IPS DF 6.9 (cell line): ENCODE measurements at regions not wholly inside any gene's neighbourhood (a gene's known extent, or its start where the extent isn't known, plus 50 kb on each side); places are given as distances from the start of the nearest gene placed in this dataset.
"Not testable (repeated sequence)": the region's sequence is repeated elsewhere in the genome, so short reads cannot be mapped to it uniquely, and the experiment has no call there.

Source experiments
- DNase-seq: peaks from one replicate; pipeline ENCODE4 v3.0.0-alpha.2; 2013; ENCODE audit warnings: low read depth, low spot score
- H3K27ac ChIP-seq: one replicate; pipeline ENCODE4 v1.5.1; 2013; ENCODE audit warnings: low read length, control low read depth
- H3K27me3 ChIP-seq: 2 replicates; pipeline ENCODE4 v1.6.1; 2013; ENCODE audit warnings: mild to moderate bottlenecking, low read length; ENCODE audit not compliant: control insufficient read depth, insufficient read depth
- H3K36me3 ChIP-seq: 2 replicates; pipeline ENCODE4 v1.6.1; 2013; ENCODE audit warnings: low read length; ENCODE audit not compliant: control insufficient read depth, insufficient read depth
- H3K4me1 ChIP-seq: 2 replicates; pipeline ENCODE4 v1.6.1; 2013; ENCODE audit warnings: low read length; ENCODE audit not compliant: control insufficient read depth, insufficient read depth
- H3K4me3 ChIP-seq: 2 replicates; pipeline ENCODE4 v1.5.1; 2013; ENCODE audit warnings: mild to moderate bottlenecking, low read length
- H3K9me3 ChIP-seq: 2 replicates; pipeline ENCODE4 v1.6.1; 2013; ENCODE audit warnings: low read length, inconsistent platforms; ENCODE audit not compliant: control insufficient read depth, insufficient read depth
- WGBS: extraction: QIAGEN DNeasy Blood & Tissue Kit; methylation state at CpG from one replicate; pipeline ENCODE4 v1.1.7; 2013; ENCODE audit warnings: mixed read lengths, missing lambda C conversion rate; ENCODE audit not compliant: insufficient read length, insufficient coverage; 5-methylcytosine and 5-hydroxymethylcytosine counted together

DNA sequence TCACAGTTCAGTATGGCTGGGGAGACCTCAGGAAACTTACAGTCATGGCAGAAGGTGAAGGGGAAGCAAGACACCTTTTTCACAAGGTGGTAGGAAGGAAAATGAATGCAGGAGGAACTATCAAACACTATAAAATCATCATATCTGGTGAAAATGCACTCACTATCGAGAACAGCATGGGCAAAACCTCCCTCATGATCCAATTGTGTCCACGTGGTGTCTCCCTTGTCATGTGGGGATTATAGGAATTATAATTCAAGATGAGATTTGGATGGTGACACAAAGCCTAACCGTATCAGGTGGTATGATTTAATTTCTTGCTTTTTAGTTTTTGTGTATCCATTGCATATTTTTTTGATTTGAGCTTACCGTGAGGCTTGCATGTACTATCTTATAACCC is 133.2 kb upstream of the SYNCRIP start:
- DNase-seq = no peak
- no CpG with 5 or more reads among the region's 4 CpGs for WGBS
- Histone ChIP-seq H3K9me3 (no peaks in the 10 kb centered on the region), H3K27ac (no peak overlapping the region), H3K4me3 (no peak overlapping the region), H3K4me1 (no peaks in the 10 kb centered on the region; the same call in 1 of the 2 replicates), H3K36me3 (no peaks in the 10 kb centered on the region), H3K27me3 (no peaks in the 10 kb centered on the region)

- Histone ChIP-seq H3K27me3 (no peaks in the 10 kb centered on the region), H3K9me3 (no peaks in the 10 kb centered on the region), H3K4me3 (no peak overlapping the region), H3K4me1 (no peaks in the 10 kb centered on the region; the same call in 1 of the 2 replicates), H3K36me3 (no peaks in the 10 kb centered on the region), H3K27ac (no peak overlapping the region)
- no CpG with 5 or more reads among the region's 2 CpGs for WGBS
- DNase-seq = no peak
Measured at GRCh38 chr6:85772641-85773040, 130.0 kb upstream of the SYNCRIP start.

- no peaks in the 10 kb centered on the region for H3K9me3 ChIP-seq
- no peak overlapping the region for H3K4me3 ChIP-seq
- H3K36me3 ChIP-seq = no peaks in the 10 kb centered on the region
- DNase-seq = no peak
- no CpG with 5 or more reads among the region's 3 CpGs for WGBS
- no peaks in the 10 kb centered on the region; the same call in 1 of the 2 replicates for H3K4me1 ChIP-seq
- no peaks in the 10 kb centered on the region for H3K27me3 ChIP-seq
- H3K27ac ChIP-seq = no peak overlapping the region
Measured at GRCh38 chr6:85771925-85772430, 129.3 kb upstream of the SYNCRIP start.

GRCh38 chr6:85771455-85771854 is 128.8 kb upstream of the SYNCRIP start:
- Histone ChIP-seq H3K4me1 (no peaks in the 10 kb centered on the region; the same call in 1 of the 2 replicates), H3K9me3 (no peaks in the 10 kb centered on the region), H3K27ac (no peak overlapping the region), H3K4me3 (no peak overlapping the region), H3K36me3 (no peaks in the 10 kb centered on the region), H3K27me3 (no peaks in the 10 kb centered on the region)
- WGBS = no CpG with 5 or more reads among the region's 2 CpGs
- DNase-seq = no peak

DNA sequence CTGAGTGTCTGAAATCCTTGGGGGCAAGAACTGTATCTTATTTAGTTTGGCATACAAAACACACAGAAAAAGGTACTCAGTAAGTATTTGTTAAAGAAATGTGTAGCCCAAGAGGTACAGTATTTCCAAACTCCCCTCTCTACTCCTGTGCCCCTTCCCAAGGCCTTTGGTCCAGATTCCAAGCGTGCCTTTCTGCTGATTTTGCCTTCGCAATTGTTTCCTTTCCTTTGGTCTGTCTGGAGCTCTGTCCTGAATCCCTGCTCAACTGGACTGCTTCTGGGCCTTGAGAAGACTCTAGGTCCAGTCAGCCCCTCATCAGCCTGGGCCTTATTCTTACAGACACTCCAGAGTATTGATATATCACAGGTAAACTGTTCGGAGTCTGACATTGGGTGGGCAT is 122.2 kb upstream of the SYNCRIP start:
- DNase-seq = no peak
- no peak overlapping the region for H3K4me3 ChIP-seq
- no CpG with 5 or more reads among the region's 3 CpGs for WGBS
- H3K4me1 ChIP-seq = no peaks in the 10 kb centered on the region
- no peaks in the 10 kb centered on the region for H3K27me3 ChIP-seq
- no peaks in the 10 kb centered on the region for H3K9me3 ChIP-seq
- H3K27ac ChIP-seq = no peak overlapping the region
- H3K36me3 ChIP-seq = no peaks in the 10 kb centered on the region

- no peaks in the 10 kb centered on the region for H3K4me1 ChIP-seq
- H3K36me3 ChIP-seq = no peaks in the 10 kb centered on the region
- DNase-seq = no peak
- H3K9me3 ChIP-seq = no peaks in the 10 kb centered on the region
- no peak overlapping the region for H3K4me3 ChIP-seq
- H3K27me3 ChIP-seq = no peaks in the 10 kb centered on the region
- H3K27ac ChIP-seq = no peak overlapping the region
Measured at GRCh38 chr6:85756982-85757381, 114.3 kb upstream of the SYNCRIP start.

GRCh38 chr6:85754894-85755293 is 112.2 kb upstream of the SYNCRIP start:
- DNase-seq = no peak
- H3K36me3 ChIP-seq = 0 out of 2 replicates have a peak, but pooled peaks cover 2% of the 10 kb centered on the region
- no peaks in the 10 kb centered on the region for H3K9me3 ChIP-seq
- no peaks in the 10 kb centered on the region for H3K4me1 ChIP-seq
- WGBS = no CpG with 5 or more reads among the region's 2 CpGs
- no peak overlapping the region for H3K27ac ChIP-seq
- H3K27me3 ChIP-seq = no peaks in the 10 kb centered on the region
- no peak overlapping the region for H3K4me3 ChIP-seq

DNA sequence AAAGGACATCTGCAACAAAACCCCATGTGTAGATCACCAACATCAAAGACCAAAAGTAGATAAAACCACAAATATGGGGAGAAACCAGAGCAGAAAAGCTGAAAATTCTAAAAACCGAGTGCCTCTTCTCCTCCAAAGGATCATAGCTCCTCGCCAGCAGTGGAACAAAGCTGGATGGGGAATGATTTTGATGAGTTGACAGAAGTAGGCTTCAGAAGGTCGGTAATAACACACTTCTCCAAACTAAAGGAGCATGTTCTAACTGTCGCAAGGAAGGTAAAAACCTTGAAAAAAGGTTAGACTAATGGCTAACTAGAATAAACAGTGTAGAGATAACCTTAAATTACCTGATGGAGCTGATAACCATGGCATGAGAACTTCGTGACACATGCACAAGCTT is 109.9 kb upstream of the SYNCRIP start:
- Histone ChIP-seq H3K9me3 (no peaks in the 10 kb centered on the region), H3K4me3 (no peak overlapping the region), H3K36me3 (0 out of 2 replicates have a peak, but pooled peaks cover 2% of the 10 kb centered on the region), H3K27me3 (no peaks in the 10 kb centered on the region), H3K27ac (no peak overlapping the region), H3K4me1 (no peaks in the 10 kb centered on the region; the same call in 1 of the 2 replicates)
- no CpG with 5 or more reads among the region's 5 CpGs for WGBS
- DNase-seq = no peak

GRCh38 chr6:85751374-85752055 is 108.8 kb upstream of the SYNCRIP start:
- no peak for DNase-seq

GRCh38 chr6:85750146-85750545 is 107.5 kb upstream of the SYNCRIP start:
- not testable (repeated sequence) for H3K4me1 ChIP-seq, H3K9me3 ChIP-seq, H3K27me3 ChIP-seq, H3K36me3 ChIP-seq, H3K4me3 ChIP-seq, DNase-seq, H3K27ac ChIP-seq
- no CpG with 5 or more reads among the region's 2 CpGs for WGBS

More at GRCh38 chr6:85751374-85752055, 108.8 kb upstream of the SYNCRIP start:
- Histone ChIP-seq H3K4me3 (no peak overlapping the region), H3K9me3 (no peaks in the 10 kb centered on the region), H3K27me3 (no peaks in the 10 kb centered on the region), H3K36me3 (0 out of 2 replicates have a peak, but pooled peaks cover 2% of the 10 kb centered on the region), H3K4me1 (no peaks in the 10 kb centered on the region; the same call in 1 of the 2 replicates), H3K27ac (no peak overlapping the region)
- no CpG with 5 or more reads among the region's 5 CpGs for WGBS

GRCh38 chr6:85749236-85749635 is 106.5 kb upstream of the SYNCRIP start:
- Histone ChIP-seq H3K4me1 (no peaks in the 10 kb centered on the region; the same call in 1 of the 2 replicates), H3K4me3 (no peak overlapping the region), H3K27me3 (no peaks in the 10 kb centered on the region), H3K36me3 (0 out of 2 replicates have a peak, but pooled peaks cover 2% of the 10 kb centered on the region), H3K9me3 (no peaks in the 10 kb centered on the region), H3K27ac (no peak overlapping the region)
- DNase-seq = no peak
- no CpG with 5 or more reads among the region's 4 CpGs for WGBS
